ENCODE measurements at regions not wholly inside any gene's neighbourhood (a gene's known extent, or its start where the extent isn't known, plus 50 kb on each side); places are given as distances from the start of the nearest gene placed in this dataset.
"Not testable (repeated sequence)": the region's sequence is repeated elsewhere in the genome, so short reads cannot be mapped to it uniquely, and the experiment has no call there.

DNA sequence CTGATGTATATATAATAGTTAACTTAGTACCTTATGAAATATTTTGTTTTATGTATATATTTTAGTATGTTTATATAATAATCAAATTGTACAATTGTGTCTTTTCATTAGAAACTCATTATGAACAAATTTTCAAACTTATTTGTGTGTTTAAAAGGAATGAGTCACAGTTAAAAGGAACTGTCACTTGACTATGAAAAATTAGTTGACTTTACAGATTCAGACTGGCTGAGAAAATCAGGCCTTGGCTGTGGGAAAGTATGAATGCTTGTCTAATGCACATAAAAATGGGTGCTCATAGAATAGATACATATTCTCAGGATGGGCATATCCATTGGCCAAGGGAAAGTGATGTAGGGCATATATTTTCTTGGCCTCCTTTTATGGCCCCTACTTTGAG, 576.8 kb downstream of the SATB2 start:
- no peaks in the 10 kb centered on the region for H3K36me3 Mint-ChIP-seq (ENCODE audit: low read depth)
- H3K4me3 Mint-ChIP-seq = no peak overlapping the region
- no peaks in the 10 kb centered on the region for H3K4me1 Mint-ChIP-seq (ENCODE audit: low read depth)
- POLR2A ChIA-PET = no interaction called here
- no peak for DNase-seq
- CTCF ChIA-PET = no interaction called here
- no peak overlapping the region for H3K27ac Mint-ChIP-seq
- H3K9me3 Mint-ChIP-seq (ENCODE audit: insufficient read depth) = no peaks in the 10 kb centered on the region
- H3K27me3 Mint-ChIP-seq (ENCODE audit: low read depth) = no peaks in the 10 kb centered on the region
- no peak for ATAC-seq

GRCh38 chr2:198880421-198880820, 577.3 kb downstream of the SATB2 start:
- no peak overlapping the region for H3K4me3 Mint-ChIP-seq
- H3K27ac Mint-ChIP-seq = no peak overlapping the region
- H3K4me1 Mint-ChIP-seq (ENCODE audit: low read depth) = no peaks in the 10 kb centered on the region
- ATAC-seq (no peak), DNase-seq (no peak)
- no peaks in the 10 kb centered on the region for H3K9me3 Mint-ChIP-seq (ENCODE audit: insufficient read depth)
- POLR2A ChIA-PET = no interaction called here
- CTCF ChIA-PET = no interaction called here
- no peaks in the 10 kb centered on the region for H3K27me3 Mint-ChIP-seq (ENCODE audit: low read depth)
- no peaks in the 10 kb centered on the region for H3K36me3 Mint-ChIP-seq (ENCODE audit: low read depth)

- H3K27me3 Mint-ChIP-seq (ENCODE audit: low read depth) = no peaks in the 10 kb centered on the region
- ChIA-PET POLR2A (no interaction called here), CTCF (no interaction called here)
- DNase-seq = no peak
- H3K27ac Mint-ChIP-seq = no peak overlapping the region
- H3K36me3 Mint-ChIP-seq (ENCODE audit: low read depth) = no peaks in the 10 kb centered on the region
- no peak overlapping the region for H3K4me3 Mint-ChIP-seq
- no peaks in the 10 kb centered on the region for H3K4me1 Mint-ChIP-seq (ENCODE audit: low read depth)
- no peak for ATAC-seq
- no peaks in the 10 kb centered on the region for H3K9me3 Mint-ChIP-seq (ENCODE audit: insufficient read depth)
These were observed 583.3 kb downstream of the SATB2 start for GRCh38 chr2:198874472-198874858.

GRCh38 chr2:198873503-198874471, 584.0 kb downstream of the SATB2 start:
- POLR2A ChIA-PET = no interaction called here
- H3K4me3 Mint-ChIP-seq = no peak overlapping the region
- H3K36me3 Mint-ChIP-seq (ENCODE audit: low read depth) = no peaks in the 10 kb centered on the region
- no peaks in the 10 kb centered on the region for H3K27me3 Mint-ChIP-seq (ENCODE audit: low read depth)
- H3K27ac Mint-ChIP-seq = no peak overlapping the region
- ATAC-seq = no peak
- CTCF ChIA-PET = no interaction called here
- no peak for DNase-seq
- H3K9me3 Mint-ChIP-seq (ENCODE audit: insufficient read depth) = no peaks in the 10 kb centered on the region
- H3K4me1 Mint-ChIP-seq (ENCODE audit: low read depth) = no peaks in the 10 kb centered on the region

DNA sequence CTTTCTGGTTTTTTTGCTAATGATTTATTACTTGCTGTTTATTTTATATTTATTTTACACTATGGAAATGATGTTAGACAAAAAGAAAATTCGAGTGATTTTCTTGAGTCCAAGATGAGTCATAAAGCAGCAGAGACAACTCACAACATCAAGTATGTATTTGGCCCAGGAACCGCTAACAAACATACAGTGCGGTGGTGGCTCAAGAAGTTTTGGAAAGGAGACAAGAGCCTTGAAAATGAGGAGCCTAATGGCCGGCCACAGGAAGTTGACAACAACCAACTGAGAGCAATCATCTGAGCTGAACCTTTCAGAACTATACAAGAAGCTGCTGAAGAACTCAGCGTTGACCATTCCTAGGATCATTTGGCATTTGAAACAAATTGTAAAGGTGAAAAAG, 594.1 kb downstream of the SATB2 start:
- no peaks in the 10 kb centered on the region for H3K27me3 Mint-ChIP-seq (ENCODE audit: low read depth)
- CTCF ChIA-PET = no interaction called here
- POLR2A ChIA-PET = no interaction called here

DNA sequence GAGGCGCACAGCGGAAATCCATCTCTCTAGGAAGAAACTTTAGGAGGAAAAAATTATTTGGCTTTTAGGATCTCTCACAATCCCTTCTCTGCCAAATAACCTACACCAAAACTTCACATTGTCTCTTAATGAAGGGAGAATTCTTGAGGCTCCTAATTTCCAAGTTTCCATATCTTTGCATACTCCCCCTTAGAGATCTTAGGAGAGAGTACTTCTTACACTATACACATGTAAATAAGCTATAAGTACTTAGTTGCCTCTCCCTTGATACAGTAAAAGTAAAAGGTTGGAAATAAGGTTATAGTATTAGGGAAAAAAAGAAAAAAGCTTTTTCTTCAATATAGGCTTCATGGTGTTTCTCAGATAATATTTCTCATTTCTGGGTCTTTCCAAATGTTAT, 596.7 kb downstream of the SATB2 start:
- ChIA-PET POLR2A (no interaction called here), CTCF (no interaction called here)
- no peaks in the 10 kb centered on the region for H3K27me3 Mint-ChIP-seq (ENCODE audit: low read depth)

More for the DNA sequence above, 594.1 kb downstream of the SATB2 start:
- Mint-ChIP-seq H3K36me3 (ENCODE audit: low read depth) (no peaks in the 10 kb centered on the region), H3K4me3 (no peak overlapping the region), H3K4me1 (ENCODE audit: low read depth) (no peaks in the 10 kb centered on the region), H3K9me3 (ENCODE audit: insufficient read depth) (peaks cover under 1% of the 10 kb centered on the region), H3K27ac (no peak overlapping the region)
- ATAC-seq = no peak
- DNase-seq = no peak

DNA sequence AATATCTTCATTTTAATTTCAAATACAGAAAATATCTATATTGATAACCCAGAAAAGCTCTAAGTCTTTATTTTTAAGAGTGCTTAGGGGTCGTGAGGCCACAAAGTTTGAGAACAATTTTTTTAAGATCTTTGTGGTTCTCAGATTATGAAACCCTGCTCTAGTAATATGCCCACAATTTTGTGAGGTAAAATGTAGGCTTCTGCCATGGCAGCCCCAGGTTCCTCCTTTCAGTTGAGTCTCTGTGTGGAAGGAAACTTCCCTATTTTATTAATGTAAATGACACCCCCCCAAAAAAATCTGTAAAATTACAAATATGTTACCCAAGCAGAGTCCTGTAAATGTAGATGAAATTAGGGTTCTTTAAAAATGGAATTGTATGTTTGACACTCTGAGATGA, 600.5 kb downstream of the SATB2 start:
- DNase-seq (no peak), ATAC-seq (no peak)
- no peaks in the 10 kb centered on the region for H3K36me3 Mint-ChIP-seq (ENCODE audit: low read depth)
- POLR2A ChIA-PET = no interaction called here
- no peaks in the 10 kb centered on the region for H3K4me1 Mint-ChIP-seq (ENCODE audit: low read depth)
- H3K4me3 Mint-ChIP-seq = no peak overlapping the region
- no peaks in the 10 kb centered on the region for H3K27me3 Mint-ChIP-seq (ENCODE audit: low read depth)
- CTCF ChIA-PET = no interaction called here
- H3K27ac Mint-ChIP-seq = no peak overlapping the region
- peaks cover 12% of the 10 kb centered on the region for H3K9me3 Mint-ChIP-seq (ENCODE audit: insufficient read depth)

More for the DNA sequence above, 596.7 kb downstream of the SATB2 start:
- ATAC-seq (no peak), DNase-seq (no peak)
- Mint-ChIP-seq H3K36me3 (ENCODE audit: low read depth) (no peaks in the 10 kb centered on the region), H3K4me3 (no peak overlapping the region), H3K27ac (no peak overlapping the region), H3K4me1 (ENCODE audit: low read depth) (no peaks in the 10 kb centered on the region), H3K9me3 (ENCODE audit: insufficient read depth) (peaks cover 12% of the 10 kb centered on the region)

GRCh38 chr2:198855746-198856145, 602.0 kb downstream of the SATB2 start:
- DNase-seq = not testable (repeated sequence)

GRCh38 chr2:198852248-198852647, 605.5 kb downstream of the SATB2 start:
- Mint-ChIP-seq H3K27ac (no peak overlapping the region), H3K4me1 (ENCODE audit: low read depth) (no peaks in the 10 kb centered on the region), H3K9me3 (ENCODE audit: insufficient read depth) (peaks cover 1% of the 10 kb centered on the region), H3K4me3 (no peak overlapping the region), H3K36me3 (ENCODE audit: low read depth) (no peaks in the 10 kb centered on the region), H3K27me3 (ENCODE audit: low read depth) (no peaks in the 10 kb centered on the region)
- ChIA-PET CTCF (no interaction called here), POLR2A (no interaction called here)
- ATAC-seq = no peak
- no peak for DNase-seq

More at GRCh38 chr2:198855746-198856145, 602.0 kb downstream of the SATB2 start:
- POLR2A ChIA-PET; H3K36me3 Mint-ChIP-seq (ENCODE audit: low read depth); CTCF ChIA-PET; ATAC-seq; H3K27me3 Mint-ChIP-seq (ENCODE audit: low read depth); H3K27ac Mint-ChIP-seq; H3K4me1 Mint-ChIP-seq (ENCODE audit: low read depth); H3K4me3 Mint-ChIP-seq: not testable (repeated sequence)
- H3K9me3 Mint-ChIP-seq (ENCODE audit: insufficient read depth) = peaks cover 12% of the 10 kb centered on the region

DNA sequence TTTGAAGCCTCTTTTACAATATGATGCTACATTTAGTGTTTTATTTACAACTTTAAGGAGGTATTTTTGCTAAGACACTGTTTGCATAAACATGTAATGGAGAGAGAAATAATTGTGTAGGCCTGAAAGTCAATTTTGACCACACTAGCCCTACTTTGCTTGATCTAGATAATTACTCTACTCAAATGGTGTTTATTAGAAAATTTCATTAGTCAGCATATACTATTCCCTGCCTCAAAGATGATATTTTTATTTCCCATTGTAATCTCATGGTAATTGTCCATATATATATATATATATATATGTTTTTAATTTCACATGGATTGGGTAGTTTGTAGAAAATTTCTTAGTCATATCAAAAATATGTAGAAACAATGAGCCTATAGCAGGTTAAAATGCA, 632.2 kb downstream of the SATB2 start:
- ChIA-PET CTCF (no interaction called here), POLR2A (no interaction called here)
- Mint-ChIP-seq H3K27ac (no peak overlapping the region), H3K4me3 (no peak overlapping the region), H3K9me3 (ENCODE audit: insufficient read depth) (no peaks in the 10 kb centered on the region), H3K36me3 (ENCODE audit: low read depth) (no peaks in the 10 kb centered on the region), H3K27me3 (ENCODE audit: low read depth) (no peaks in the 10 kb centered on the region), H3K4me1 (ENCODE audit: low read depth) (no peaks in the 10 kb centered on the region)
- ATAC-seq = no peak
- DNase-seq = no peak

DNA sequence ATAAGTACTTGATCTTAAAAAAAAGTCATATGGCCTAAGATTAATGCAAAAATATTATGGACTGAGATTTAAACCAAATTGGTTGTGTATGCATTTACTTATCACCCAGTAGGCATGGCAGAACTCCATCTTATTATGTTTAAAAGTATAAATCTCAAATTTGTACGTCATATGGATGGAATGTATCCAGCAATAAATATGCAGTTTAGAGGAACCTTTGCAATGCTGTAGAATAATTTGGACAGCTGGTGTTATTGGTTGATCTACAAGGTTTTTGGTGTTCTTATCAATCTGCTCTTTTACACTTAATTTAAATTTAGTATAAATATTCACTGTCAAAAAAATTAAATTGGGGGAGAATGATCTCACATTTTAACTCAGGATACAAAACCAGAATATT, 640.2 kb downstream of the SATB2 start:
- no peak for ATAC-seq
- Mint-ChIP-seq H3K27ac (no peak overlapping the region), H3K36me3 (ENCODE audit: low read depth) (no peaks in the 10 kb centered on the region), H3K4me1 (ENCODE audit: low read depth) (no peaks in the 10 kb centered on the region), H3K9me3 (ENCODE audit: insufficient read depth) (no peaks in the 10 kb centered on the region), H3K27me3 (ENCODE audit: low read depth) (no peaks in the 10 kb centered on the region), H3K4me3 (no peak overlapping the region)
- DNase-seq = no peak
- CTCF ChIA-PET = no interaction called here
- POLR2A ChIA-PET = no interaction called here

GRCh38 chr2:198815626-198816025, 642.1 kb downstream of the SATB2 start:
- Mint-ChIP-seq H3K36me3 (ENCODE audit: low read depth) (no peaks in the 10 kb centered on the region), H3K4me1 (ENCODE audit: low read depth) (no peaks in the 10 kb centered on the region), H3K27me3 (ENCODE audit: low read depth) (no peaks in the 10 kb centered on the region), H3K27ac (no peak overlapping the region), H3K4me3 (no peak overlapping the region), H3K9me3 (ENCODE audit: insufficient read depth) (no peaks in the 10 kb centered on the region)
- DNase-seq = no peak
- ATAC-seq = no peak
- ChIA-PET CTCF (no interaction called here), POLR2A (no interaction called here)

DNA sequence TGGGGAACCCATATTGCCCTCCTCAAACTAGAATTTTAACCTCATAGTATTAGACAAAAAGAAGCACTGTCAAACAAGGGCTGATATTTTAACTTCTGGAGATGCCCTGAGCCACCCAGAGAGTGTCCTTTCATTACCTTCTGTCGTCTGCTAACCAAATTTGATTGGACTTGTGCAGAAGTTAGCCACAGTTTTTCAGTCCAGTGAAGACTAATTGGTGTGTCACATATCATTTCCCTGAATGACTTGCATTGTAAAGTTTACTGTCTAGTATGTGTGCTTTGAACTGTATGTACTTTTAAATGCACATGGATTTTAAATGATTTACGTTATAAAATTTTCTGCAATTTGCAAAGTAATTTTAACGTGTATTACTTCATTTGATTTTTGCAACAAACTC, 646.5 kb downstream of the SATB2 start:
- POLR2A ChIA-PET = no interaction called here

More for the DNA sequence above, 646.5 kb downstream of the SATB2 start:
- H3K9me3 Mint-ChIP-seq (ENCODE audit: insufficient read depth) = no peaks in the 10 kb centered on the region
- no peaks in the 10 kb centered on the region for H3K4me1 Mint-ChIP-seq (ENCODE audit: low read depth)
- H3K27me3 Mint-ChIP-seq (ENCODE audit: low read depth) = no peaks in the 10 kb centered on the region
- ATAC-seq = no peak
- DNase-seq = no peak
- CTCF ChIA-PET = no interaction called here
- H3K4me3 Mint-ChIP-seq = no peak overlapping the region
- H3K36me3 Mint-ChIP-seq (ENCODE audit: low read depth) = no peaks in the 10 kb centered on the region
- no peak overlapping the region for H3K27ac Mint-ChIP-seq

Data from activated CD8-positive, alpha-beta T cell treated with anti-CD3 and anti-CD28 coated beads, Interleukin-2, amount 10 ng/mL, durations not matched to agents 7 days and 5 days (primary cell).